ENCODE measurements at regions not wholly inside any gene's neighbourhood (a gene's known extent, or its start where the extent isn't known, plus 50 kb on each side); places are given as distances from the start of the nearest gene placed in this dataset.

DNA sequence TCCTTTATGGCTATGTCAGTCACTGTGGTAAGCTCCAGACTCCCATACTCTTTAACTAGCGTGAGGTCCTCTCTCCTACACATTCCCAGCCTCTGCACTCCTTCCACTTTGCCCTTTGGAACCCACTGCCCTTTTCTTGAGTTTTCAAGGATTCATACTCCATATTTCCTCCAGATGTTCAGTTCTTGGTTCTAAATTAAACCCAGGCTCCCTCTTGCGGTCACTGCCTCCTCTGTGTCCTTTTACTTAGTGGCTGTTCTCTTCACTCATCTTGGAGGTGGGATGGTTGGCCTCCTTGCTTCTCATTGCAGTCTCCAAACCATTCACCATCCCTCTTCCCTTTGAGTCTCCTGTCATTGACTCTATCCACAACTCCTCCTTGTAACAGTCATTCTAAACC lies 208.1 kb downstream of the TGFB2 start:
- DNase-seq (ENCODE audit: extremely low read depth, low read depth): peak; percentile 75
- no peak overlapping the region for H3K4me3 ChIP-seq (replicated peaks; ENCODE audit: low read depth, low read length)
- TF ChIP-seq, protein P1, sequence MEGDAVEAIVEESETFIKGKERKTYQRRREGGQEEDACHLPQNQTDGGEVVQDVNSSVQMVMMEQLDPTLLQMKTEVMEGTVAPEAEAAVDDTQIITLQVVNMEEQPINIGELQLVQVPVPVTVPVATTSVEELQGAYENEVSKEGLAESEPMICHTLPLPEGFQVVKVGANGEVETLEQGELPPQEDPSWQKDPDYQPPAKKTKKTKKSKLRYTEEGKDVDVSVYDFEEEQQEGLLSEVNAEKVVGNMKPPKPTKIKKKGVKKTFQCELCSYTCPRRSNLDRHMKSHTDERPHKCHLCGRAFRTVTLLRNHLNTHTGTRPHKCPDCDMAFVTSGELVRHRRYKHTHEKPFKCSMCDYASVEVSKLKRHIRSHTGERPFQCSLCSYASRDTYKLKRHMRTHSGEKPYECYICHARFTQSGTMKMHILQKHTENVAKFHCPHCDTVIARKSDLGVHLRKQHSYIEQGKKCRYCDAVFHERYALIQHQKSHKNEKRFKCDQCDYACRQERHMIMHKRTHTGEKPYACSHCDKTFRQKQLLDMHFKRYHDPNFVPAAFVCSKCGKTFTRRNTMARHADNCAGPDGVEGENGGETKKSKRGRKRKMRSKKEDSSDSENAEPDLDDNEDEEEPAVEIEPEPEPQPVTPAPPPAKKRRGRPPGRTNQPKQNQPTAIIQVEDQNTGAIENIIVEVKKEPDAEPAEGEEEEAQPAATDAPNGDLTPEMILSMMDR (IDR thresholded peaks at IDR 0.05; ENCODE audit: low read depth, low read length, missing control alignments): peak; percentile 69

DNA sequence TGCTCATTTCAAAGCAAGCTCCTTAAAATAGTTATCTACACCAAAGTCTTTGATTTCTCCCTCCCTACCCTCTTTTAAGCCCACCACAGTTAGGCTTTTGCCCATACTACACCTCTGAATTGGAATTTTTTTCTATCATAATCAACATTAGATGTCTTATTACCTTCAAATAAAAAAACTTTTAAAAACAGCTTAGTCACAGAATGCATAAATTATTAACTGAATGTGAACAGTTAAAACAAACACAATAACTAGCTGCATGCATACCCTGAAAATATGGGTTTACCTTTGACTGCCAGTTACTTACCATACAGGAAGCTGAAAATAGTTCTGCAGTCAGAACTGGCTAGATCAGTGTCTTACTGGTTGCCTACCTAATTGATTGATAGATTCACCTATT lies 210.9 kb downstream of the TGFB2 start:
- no peak overlapping the region for H3K4me3 ChIP-seq (replicated peaks; ENCODE audit: low read depth, low read length)
- no peak for DNase-seq (ENCODE audit: extremely low read depth, low read depth)
- TF ChIP-seq, protein P1 (IDR thresholded peaks at IDR 0.05; ENCODE audit: low read depth, low read length, missing control alignments): no peak

DNA sequence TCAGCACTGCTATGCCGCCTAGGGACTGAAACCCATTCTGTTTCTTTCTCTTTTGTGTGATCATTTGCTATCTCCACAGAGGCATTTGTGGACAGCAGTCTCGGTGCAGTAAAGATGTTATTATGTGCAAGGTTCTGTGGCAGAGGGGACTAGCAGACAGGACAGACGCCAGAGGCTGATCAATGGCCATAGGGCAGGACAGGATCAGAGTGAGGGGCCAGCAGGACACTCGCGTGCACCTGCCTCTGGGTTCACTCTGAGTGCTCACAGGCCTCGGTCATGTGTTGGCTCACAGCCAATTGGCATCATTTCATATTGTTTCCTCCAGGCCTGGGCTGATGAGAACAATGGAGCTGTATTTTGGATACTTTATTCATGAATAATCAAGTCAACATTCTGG lies 212.6 kb downstream of the TGFB2 start:
- TF ChIP-seq, protein P1 (IDR thresholded peaks at IDR 0.05; ENCODE audit: low read depth, low read length, missing control alignments): no peak
- H3K4me3 ChIP-seq (replicated peaks; ENCODE audit: low read depth, low read length): no peak overlapping the region
- no peak for DNase-seq (ENCODE audit: extremely low read depth, low read depth)

DNA sequence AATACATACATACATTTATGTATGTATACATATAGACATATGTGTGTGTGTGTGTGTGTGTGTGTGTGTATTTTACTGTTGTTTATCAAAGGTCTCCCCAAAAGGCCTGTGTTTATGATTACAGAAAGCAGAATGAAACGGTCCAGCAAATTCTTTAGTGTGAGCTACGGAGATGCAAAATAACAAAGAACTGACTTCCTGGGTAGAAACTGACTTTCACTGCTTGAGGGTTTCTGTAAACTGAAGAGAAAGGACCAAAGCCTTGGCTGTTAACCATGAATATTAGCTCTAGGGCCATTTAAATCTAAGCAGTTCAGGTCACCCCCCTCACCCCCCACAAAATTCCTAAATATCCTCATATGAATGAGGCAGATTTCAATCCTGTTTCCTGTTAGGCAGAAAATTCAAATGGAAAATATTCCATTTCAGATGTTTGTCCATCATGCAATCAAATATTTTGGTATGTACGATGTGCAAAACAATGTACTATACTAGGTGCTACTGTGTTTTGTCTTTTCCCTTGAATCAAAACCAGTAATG lies 213.2 kb downstream of the TGFB2 start:
- TF ChIP-seq, protein P1 (IDR thresholded peaks at IDR 0.05; ENCODE audit: low read depth, low read length, missing control alignments): no peak
- no peak for DNase-seq (ENCODE audit: extremely low read depth, low read depth)
- no peak overlapping the region for H3K4me3 ChIP-seq (replicated peaks; ENCODE audit: low read depth, low read length)

DNA sequence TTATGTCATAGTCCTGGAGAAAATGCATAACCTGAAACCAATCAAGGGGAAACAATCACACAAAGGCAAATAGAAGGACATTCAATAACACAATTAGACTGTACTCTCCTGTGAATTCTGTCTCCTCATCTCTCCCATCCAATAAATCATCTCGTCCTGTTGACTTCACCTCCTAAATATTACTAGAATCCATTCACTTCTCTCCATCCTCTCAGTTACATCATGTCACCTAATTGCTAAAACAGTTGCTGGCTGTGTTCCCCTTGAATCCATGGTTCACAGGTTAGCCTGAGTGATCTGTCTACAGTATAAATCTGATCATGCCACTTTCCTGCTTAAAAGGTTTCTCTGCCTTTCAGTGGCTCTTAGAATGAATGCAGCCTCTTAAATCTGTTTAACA lies 220.2 kb downstream of the TGFB2 start:
- no peak for DNase-seq (ENCODE audit: extremely low read depth, low read depth)
- no peak overlapping the region for H3K4me3 ChIP-seq (replicated peaks; ENCODE audit: low read depth, low read length)
- TF ChIP-seq, protein P1 (IDR thresholded peaks at IDR 0.05; ENCODE audit: low read depth, low read length, missing control alignments): no peak

DNA sequence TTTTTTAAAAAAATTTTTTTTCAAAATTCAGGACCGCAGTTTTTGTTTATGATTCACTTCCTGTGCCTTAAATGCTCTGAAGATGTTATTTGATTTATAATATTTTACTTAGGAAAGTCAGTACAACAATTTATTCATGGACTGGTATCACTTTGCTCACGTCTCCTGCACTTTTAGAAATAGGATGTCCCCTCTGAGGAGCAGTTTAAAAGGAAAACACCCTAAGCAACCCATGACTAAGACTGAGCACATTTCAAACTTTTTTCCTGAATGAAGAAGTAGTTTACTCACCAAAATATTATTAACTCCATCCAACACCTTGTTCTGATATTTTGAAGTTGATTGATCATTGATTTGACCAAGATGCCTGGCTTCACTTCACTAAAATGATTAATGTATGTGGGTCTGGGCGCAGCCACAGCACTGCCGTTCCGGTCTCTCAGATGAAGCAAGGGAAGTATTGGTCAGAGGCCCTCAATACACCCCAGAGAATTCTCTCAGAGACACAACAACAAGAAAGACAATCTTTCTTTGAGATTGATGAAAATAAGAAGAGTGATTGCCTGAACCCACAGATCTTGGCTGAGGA lies 223.9 kb downstream of the TGFB2 start:
- DNase-seq (ENCODE audit: extremely low read depth, low read depth): no peak
- TF ChIP-seq, protein P1 (IDR thresholded peaks at IDR 0.05; ENCODE audit: low read depth, low read length, missing control alignments): no peak

DNA sequence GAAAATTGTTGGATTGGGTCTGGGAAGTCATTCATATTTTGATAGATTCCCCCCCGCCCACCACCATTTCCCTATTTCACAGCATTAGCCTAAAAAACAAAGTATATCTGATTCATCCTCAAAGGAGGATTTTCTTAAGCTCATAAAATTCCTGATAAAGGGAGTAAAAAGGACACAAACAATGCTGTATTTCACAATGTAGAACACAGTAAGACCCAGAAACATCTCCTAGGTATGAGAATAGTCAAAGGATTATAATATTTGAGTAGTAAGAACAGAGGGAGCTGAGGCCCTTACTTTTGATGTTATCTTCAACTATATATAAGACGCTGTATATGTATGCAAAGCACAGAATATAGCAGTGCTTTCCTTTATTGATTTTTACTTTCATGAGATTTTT lies 225.3 kb downstream of the TGFB2 start:
- TF ChIP-seq, protein P1 (IDR thresholded peaks at IDR 0.05; ENCODE audit: low read depth, low read length, missing control alignments): no peak
- DNase-seq (ENCODE audit: extremely low read depth, low read depth): no peak
- no peak overlapping the region for H3K4me3 ChIP-seq (replicated peaks; ENCODE audit: low read depth, low read length)

More for the DNA sequence above, 223.9 kb downstream of the TGFB2 start:
- no peak overlapping the region for H3K4me3 ChIP-seq (replicated peaks; ENCODE audit: low read depth, low read length)
